K562 (cell line): ENCODE measurements at regions not wholly inside any gene's neighbourhood (a gene's known extent, or its start where the extent isn't known, plus 50 kb on each side); places are given as distances from the start of the nearest gene placed in this dataset.

Experiments used
- ATAC-seq: fragments of 200-7000 bp; cut with Tn5 transposase; 3 replicates; pipeline ENCODE4 v1.9.1; 2020; ENCODE audit warnings: moderate library complexity
- BruUV-seq: library from RNA; stranded (reverse); fragments of 400-500 nt; replicated peaks from 2 replicates; lab custom pipeline; 2021; lab: Mats Ljungman, UMichigan
- CTCF ChIA-PET: fragments of 300-600 bp; formaldehyde crosslinking; extraction: SDS; loops from one replicate; lab custom pipeline; 2021; ENCODE audit warnings: low intra/inter-chr PET ratio; lab: Yijun Ruan, JAX
- POLR2A ChIA-PET: fragments of 300-600, 350-650 bp; sonication (Branson Sonifier 250); formaldehyde crosslinking; extraction: SDS; loops from one replicate; lab custom pipeline; 2021; ENCODE audit warnings: antibody characterized with exemption, inconsistent platforms; lab: Yijun Ruan, JAX
- DNase-seq, 4 experiments: peaks; one replicate each; pipeline versions ENCODE4 v3.0.0 to v3.0.0-alpha.2; 2011 to 2018; ENCODE audit warnings: low spot score in 3 of 4, mixed read lengths in 3 of 4; ENCODE audit errors: extremely low read depth in 1 of 4
- FAIRE-seq: peaks from 2 replicates; lab custom pipeline; 2011; peaks lifted over from hg19 to GRCh38; lab: Jason Lieb, UNC
- H2AFZ ChIP-seq: 2 replicates; pipeline ENCODE4 v1.6.0; 2011; ENCODE audit warnings: low read depth, low read length, control low read depth, inconsistent platforms
- H3K27ac ChIP-seq: fragments of 200-600 bp; 3 replicates; pipeline ENCODE4 v1.8.0; 2011; ENCODE audit warnings: low read depth, mild to moderate bottlenecking, control low read depth, inconsistent platforms, low read length, moderate library complexity, mixed read lengths; ENCODE audit errors: extremely low read depth
- H3K27me3 ChIP-seq, 2 experiments: fragments of 300-600 bp in 1 of 2; 2 replicates in 1 of 2; 3 replicates in 1 of 2; pipeline versions ENCODE4 v1.6.0 to v1.8.0; 2011; ENCODE audit warnings: inconsistent platforms in 2 of 2, low read length in 2 of 2, mild to moderate bottlenecking in 1 of 2, mixed read lengths in 1 of 2, moderate library complexity in 1 of 2; ENCODE audit not compliant: control insufficient read depth in 2 of 2, insufficient read depth in 2 of 2
- H3K36me3 ChIP-seq: fragments of 300-600 bp; 3 replicates; pipeline ENCODE4 v1.8.0; 2011; ENCODE audit warnings: mild to moderate bottlenecking, low read length, inconsistent platforms; ENCODE audit not compliant: control insufficient read depth, insufficient read depth
- H3K4me1 ChIP-seq, 2 experiments: fragments of 200-600 bp in 1 of 2; replicated peaks in 1 of 2; 2 replicates in 1 of 2; 3 replicates in 1 of 2; pipeline versions ENCODE4 v1.5.1 to v1.8.0; 2011; ENCODE audit warnings: inconsistent platforms in 2 of 2, low read length in 2 of 2, mild to moderate bottlenecking in 1 of 2, mixed read lengths in 1 of 2, moderate library complexity in 1 of 2; ENCODE audit not compliant: control insufficient read depth in 2 of 2, insufficient read depth in 2 of 2
- H3K4me2 ChIP-seq: 2 replicates; pipeline ENCODE4 v1.6.1; 2011; ENCODE audit warnings: low read length, control low read depth, inconsistent platforms, mixed read lengths; ENCODE audit not compliant: insufficient read depth
- H3K4me3 ChIP-seq: fragments of 200-600 bp; sonication (generic), shearing (Covaris generic); 2 replicates; pipeline ENCODE4 v1.5.1; 2016; ENCODE audit warnings: control low read depth, inconsistent platforms
- H3K79me2 ChIP-seq: fragments of 200-600 bp; 3 replicates; pipeline ENCODE4 v1.8.0; 2011; ENCODE audit warnings: low read length, inconsistent platforms; ENCODE audit not compliant: control insufficient read depth, insufficient read depth
- H3K9ac ChIP-seq, 2 experiments: 2 replicates each; pipeline versions ENCODE4 v1.6.0 to v1.6.1; 2011; ENCODE audit warnings: low read depth in 2 of 2, low read length in 2 of 2, control low read depth in 1 of 2, inconsistent platforms in 1 of 2, mild to moderate bottlenecking in 1 of 2, mixed read lengths in 1 of 2; ENCODE audit not compliant: insufficient read depth in 1 of 2
- H3K9me1 ChIP-seq: one replicate; pipeline ENCODE4 v1.6.0; 2011; ENCODE audit warnings: inconsistent platforms, mild to moderate bottlenecking, low read length, moderate library complexity; ENCODE audit not compliant: control insufficient read depth, insufficient read depth
- H3K9me3 ChIP-seq: replicated peaks from 2 replicates; pipeline ENCODE4 v1.5.1; 2011; ENCODE audit warnings: low read depth, low read length, inconsistent platforms; ENCODE audit not compliant: control insufficient read depth, insufficient read depth
- H4K20me1 ChIP-seq: replicated peaks from 2 replicates; pipeline ENCODE4 v1.6.1; 2011; ENCODE audit warnings: low read length, inconsistent platforms, mixed read lengths; ENCODE audit not compliant: control insufficient read depth, insufficient read depth
- CBFA2T3 ChIP-seq: fragments of 450-650 bp; IDR thresholded peaks from 2 replicates; pipeline ENCODE4 v1.6.1; 2017
- HOXB6 ChIP-seq: fragments of 250-450 bp; sonication (Bioruptor Pico); IDR thresholded peaks from 2 replicates; pipeline ENCODE4 v1.5.1; 2022; ENCODE audit warnings: mild to moderate bottlenecking, borderline replicate concordance
- KLF16 ChIP-seq: IDR thresholded peaks from 2 replicates; pipeline ENCODE4 v1.6.1; 2016; ENCODE audit warnings: antibody characterized with exemption
- POLR3G ChIP-seq: IDR thresholded peaks from 2 replicates; pipeline ENCODE4 v1.6.1; 2011; ENCODE audit not compliant: insufficient read length, insufficient replicate concordance; ENCODE audit errors: extremely low read depth
- TEAD4 ChIP-seq, 2 experiments: sonication (generic) in 1 of 2; formaldehyde crosslinking in 1 of 2; IDR thresholded peaks; 2 replicates each; pipeline versions ENCODE4 v1.6.1 to v1.8.0; 2012 to 2022; ENCODE audit warnings: borderline replicate concordance in 1 of 2, inconsistent platforms in 1 of 2, low read length in 1 of 2, mild to moderate bottlenecking in 1 of 2, missing genetic modification reagents in 1 of 2
- ZBTB7A ChIP-seq: IDR thresholded peaks from 2 replicates; pipeline ENCODE4 v1.6.1; 2011; ENCODE audit warnings: low read depth, mild to moderate bottlenecking, low read length, moderate library complexity, borderline replicate concordance; ENCODE audit not compliant: control insufficient read depth
- ZC3H4 ChIP-seq: sonication (generic); formaldehyde crosslinking; IDR thresholded peaks from 2 replicates; pipeline ENCODE4 v1.9.0; 2021; ENCODE audit warnings: missing genetic modification reagents, borderline replicate concordance
- ZNF133 ChIP-seq: fragments of 250-450 bp; sonication (Bioruptor Pico); IDR thresholded peaks from 2 replicates; pipeline ENCODE4 v1.4.0; 2020; ENCODE audit warnings: mild to moderate bottlenecking
- ZNF197 ChIP-seq: fragments of 200-800 bp; sonication (Bioruptor generic); IDR thresholded peaks from 2 replicates; pipeline ENCODE4 v1.6.1; 2016; ENCODE audit warnings: low read depth, missing genetic modification characterization, missing compliant biosample characterization
- ZNF316 ChIP-seq: fragments of 450-650 bp; IDR thresholded peaks from 2 replicates; pipeline ENCODE4 v1.6.1; 2016
- ZNF408 ChIP-seq: fragments of 250-450 bp; sonication (Bioruptor Pico); IDR thresholded peaks from 2 replicates; pipeline ENCODE4 v1.4.0; 2020; ENCODE audit warnings: low read depth, mild to moderate bottlenecking, moderate library complexity
- ZNF561 ChIP-seq: fragments of 450-650 bp; formaldehyde crosslinking; conservative IDR thresholded peaks from 2 replicates; pipeline ENCODE4 v1.4.0; 2020; ENCODE audit warnings: mild to moderate bottlenecking, moderate library complexity
- ZNF589 ChIP-seq: fragments of 200-800 bp; sonication (Bioruptor generic); IDR thresholded peaks from 2 replicates; pipeline ENCODE4 v1.6.1; 2016; ENCODE audit warnings: low read depth, missing genetic modification characterization, missing compliant biosample characterization
- ZNF644 ChIP-seq: fragments of 200-800 bp; sonication (Bioruptor generic); IDR thresholded peaks from 2 replicates; pipeline ENCODE4 v1.6.1; 2016; ENCODE audit warnings: low read depth, missing genetic modification characterization, missing compliant biosample characterization
- WGBS: fragments of 100-300 bp; shearing (Covaris generic); methylation state at CpG from one replicate; pipeline ENCODE4 v1.1.6; 2016; ENCODE audit warnings: low coverage, mixed read lengths; ENCODE audit not compliant: insufficient coverage; ENCODE audit errors: missing lambda C conversion rate; 5-methylcytosine and 5-hydroxymethylcytosine counted together
- in situ Hi-C: fragments of 300-500 bp; cut with MboI; formaldehyde crosslinking; loops from 4 replicates; pipeline ENCODE4 v1.15.0; 2018; ENCODE audit warnings: inconsistent platforms, mixed read lengths
- intact Hi-C: fragments of 100-400 bp; cut with micrococcal nuclease; formaldehyde crosslinking; loops from 2 replicates; pipeline ENCODE4 v1.14.2; 2022
- TF ChIP-seq, protein P1 (sequence below): fragments of 250-450 bp; sonication (Bioruptor Pico); IDR thresholded peaks from 2 replicates; pipeline ENCODE4 v1.8.0; 2021; ENCODE audit warnings: borderline replicate concordance, mild to moderate bottlenecking, moderate library complexity; ENCODE audit not compliant: poor library complexity, severe bottlenecking
- TF ChIP-seq, protein P2 (sequence below), 2 experiments: fragments of 450-650 bp; conservative IDR thresholded peaks; 2 replicates each; pipeline ENCODE4 v1.6.1; 2017; ENCODE audit warnings: mild to moderate bottlenecking in 2 of 2, moderate library complexity in 2 of 2
- TF ChIP-seq, protein P3 (sequence below): fragments of 450-650 bp; conservative IDR thresholded peaks from 2 replicates; pipeline ENCODE4 v1.6.1; 2016; ENCODE audit warnings: missing genetic modification characterization, low read depth, mild to moderate bottlenecking, control low read depth, missing compliant biosample characterization
- TF ChIP-seq, protein P4 (sequence below): fragments of 250-450 bp; sonication (Bioruptor Pico); IDR thresholded peaks from 2 replicates; pipeline ENCODE4 v1.5.1; 2021; ENCODE audit warnings: mild to moderate bottlenecking

DNA sequence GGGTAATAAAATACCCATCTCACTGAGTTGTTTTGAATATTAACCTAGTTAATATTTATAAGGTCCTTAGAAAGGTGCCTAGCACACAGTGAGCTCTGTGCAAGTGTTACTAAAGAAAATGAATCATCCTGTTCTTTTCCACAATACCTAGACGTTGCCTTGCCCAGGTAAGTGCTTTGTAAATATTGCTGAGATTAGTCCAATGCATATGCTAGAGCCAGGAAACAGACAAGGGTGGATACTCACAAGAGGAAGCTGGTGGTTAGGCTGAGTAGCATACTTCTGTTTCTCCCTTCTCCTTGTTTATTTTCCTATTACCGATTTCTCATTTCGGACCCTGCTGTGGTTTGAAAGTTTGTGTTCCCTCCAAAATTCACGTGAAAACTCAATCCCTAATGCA lies 58.1 kb upstream of the BARX2 start:
- H3K36me3 ChIP-seq, result no peaks in the 10 kb centered on the region
- POLR2A ChIA-PET, result no interaction called here
- CTCF ChIA-PET, result no interaction called here
- DNase-seq, result no peak
- no peak overlapping the region for H3K4me3 ChIP-seq
- 1% methylated on average over 4 of the region's 4 CpGs for WGBS
- H3K79me2 ChIP-seq, result no peaks in the 10 kb centered on the region
- no peaks in the 10 kb centered on the region for H3K27me3 ChIP-seq
- FAIRE-seq, result no peak
- H2AFZ ChIP-seq, result no peak overlapping the region
- H4K20me1 ChIP-seq, result no peaks in the 10 kb centered on the region
- no peak for ATAC-seq
- no peaks in the 10 kb centered on the region for H3K9me1 ChIP-seq
- H3K9me3 ChIP-seq, result no peaks in the 10 kb centered on the region
- intact Hi-C loops (no loop called here), in situ Hi-C loops (loop anchor here (25.0 kb wide), 1 partner anchor 430 kb away; the partner anchor contains the start of gene KCNJ5)
- H3K9ac ChIP-seq, result no peak overlapping the region
- no peaks in the 10 kb centered on the region for H3K4me1 ChIP-seq
- no TSS peak for BruUV-seq
- H3K4me2 ChIP-seq, result no peak overlapping the region
- no peak overlapping the region for H3K27ac ChIP-seq
- TF ChIP-seq ZNF133 (CRISPR knock-in tag), result no peak
- no peak for TF ChIP-seq ZNF644 (tag)
- no peak for TF ChIP-seq ZNF197
- no peak for TF ChIP-seq KLF16
- TF ChIP-seq ZNF316, result no peak
- TF ChIP-seq, protein P1, sequence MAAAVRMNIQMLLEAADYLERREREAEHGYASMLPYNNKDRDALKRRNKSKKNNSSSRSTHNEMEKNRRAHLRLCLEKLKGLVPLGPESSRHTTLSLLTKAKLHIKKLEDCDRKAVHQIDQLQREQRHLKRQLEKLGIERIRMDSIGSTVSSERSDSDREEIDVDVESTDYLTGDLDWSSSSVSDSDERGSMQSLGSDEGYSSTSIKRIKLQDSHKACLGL, result no peak
- TF ChIP-seq ZBTB7A, result no peak
- TF ChIP-seq, protein P2, sequence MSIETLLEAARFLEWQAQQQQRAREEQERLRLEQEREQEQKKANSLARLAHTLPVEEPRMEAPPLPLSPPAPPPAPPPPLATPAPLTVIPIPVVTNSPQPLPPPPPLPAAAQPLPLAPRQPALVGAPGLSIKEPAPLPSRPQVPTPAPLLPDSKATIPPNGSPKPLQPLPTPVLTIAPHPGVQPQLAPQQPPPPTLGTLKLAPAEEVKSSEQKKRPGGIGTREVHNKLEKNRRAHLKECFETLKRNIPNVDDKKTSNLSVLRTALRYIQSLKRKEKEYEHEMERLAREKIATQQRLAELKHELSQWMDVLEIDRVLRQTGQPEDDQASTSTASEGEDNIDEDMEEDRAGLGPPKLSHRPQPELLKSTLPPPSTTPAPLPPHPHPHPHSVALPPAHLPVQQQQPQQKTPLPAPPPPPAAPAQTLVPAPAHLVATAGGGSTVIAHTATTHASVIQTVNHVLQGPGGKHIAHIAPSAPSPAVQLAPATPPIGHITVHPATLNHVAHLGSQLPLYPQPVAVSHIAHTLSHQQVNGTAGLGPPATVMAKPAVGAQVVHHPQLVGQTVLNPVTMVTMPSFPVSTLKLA (conservative IDR thresholded peaks at IDR 0.05), result no peak
- no peak for TF ChIP-seq ZNF561 (CRISPR knock-in tag)
- TF ChIP-seq CBFA2T3, result no peak
- no peak for TF ChIP-seq ZC3H4 (CRISPR knock-in tag)
- no peak for TF ChIP-seq TEAD4 (IDR thresholded peaks at IDR 0.05; ENCODE audit: low read length)
- no peak for TF ChIP-seq TEAD4 (CRISPR knock-in tag; IDR thresholded peaks at IDR 0.05; ENCODE audit: borderline replicate concordance)
- no peak for TF ChIP-seq HOXB6 (CRISPR knock-in tag)
- no peak for TF ChIP-seq ZNF408
- TF ChIP-seq POLR3G, result no peak
- no peak for TF ChIP-seq ZNF589 (CRISPR knock-in tag)
- TF ChIP-seq, protein P3, sequence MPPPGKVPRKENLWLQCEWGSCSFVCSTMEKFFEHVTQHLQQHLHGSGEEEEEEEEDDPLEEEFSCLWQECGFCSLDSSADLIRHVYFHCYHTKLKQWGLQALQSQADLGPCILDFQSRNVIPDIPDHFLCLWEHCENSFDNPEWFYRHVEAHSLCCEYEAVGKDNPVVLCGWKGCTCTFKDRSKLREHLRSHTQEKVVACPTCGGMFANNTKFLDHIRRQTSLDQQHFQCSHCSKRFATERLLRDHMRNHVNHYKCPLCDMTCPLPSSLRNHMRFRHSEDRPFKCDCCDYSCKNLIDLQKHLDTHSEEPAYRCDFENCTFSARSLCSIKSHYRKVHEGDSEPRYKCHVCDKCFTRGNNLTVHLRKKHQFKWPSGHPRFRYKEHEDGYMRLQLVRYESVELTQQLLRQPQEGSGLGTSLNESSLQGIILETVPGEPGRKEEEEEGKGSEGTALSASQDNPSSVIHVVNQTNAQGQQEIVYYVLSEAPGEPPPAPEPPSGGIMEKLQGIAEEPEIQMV (tag), result no peak
- TF ChIP-seq, protein P4, sequence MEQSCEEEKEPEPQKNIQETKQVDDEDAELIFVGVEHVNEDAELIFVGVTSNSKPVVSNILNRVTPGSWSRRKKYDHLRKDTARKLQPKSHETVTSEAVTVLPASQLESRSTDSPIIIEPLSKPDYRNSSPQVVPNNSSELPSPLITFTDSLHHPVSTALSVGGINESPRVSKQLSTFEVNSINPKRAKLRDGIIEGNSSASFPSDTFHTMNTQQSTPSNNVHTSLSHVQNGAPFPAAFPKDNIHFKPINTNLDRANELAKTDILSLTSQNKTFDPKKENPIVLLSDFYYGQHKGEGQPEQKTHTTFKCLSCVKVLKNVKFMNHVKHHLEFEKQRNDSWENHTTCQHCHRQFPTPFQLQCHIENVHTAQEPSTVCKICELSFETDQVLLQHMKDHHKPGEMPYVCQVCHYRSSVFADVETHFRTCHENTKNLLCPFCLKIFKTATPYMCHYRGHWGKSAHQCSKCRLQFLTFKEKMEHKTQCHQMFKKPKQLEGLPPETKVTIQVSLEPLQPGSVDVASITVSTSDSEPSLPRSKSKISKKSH (CRISPR knock-in tag), result no peak
